T-helper 1 cell treated with Interleukin-12 subunit alpha and Interleukin-12 subunit beta and Interleukin-4 antibody, amounts not matched to agents 30 ng/mL and 1 ng/mL, for 36 hours (primary cell): ENCODE measurements at regions not wholly inside any gene's neighbourhood (a gene's known extent, or its start where the extent isn't known, plus 50 kb on each side); places are given as distances from the start of the nearest gene placed in this dataset.

Source experiments
- intact Hi-C: fragments of 100-400 bp; cut with micrococcal nuclease; formaldehyde crosslinking; loops from one replicate; pipeline ENCODE4 v1.15.1; 2024

- intact Hi-C loops: no loop called here
These were observed 193.9 kb downstream of the FIGN start for GRCh38 chr2:163541943-163542342.

DNA sequence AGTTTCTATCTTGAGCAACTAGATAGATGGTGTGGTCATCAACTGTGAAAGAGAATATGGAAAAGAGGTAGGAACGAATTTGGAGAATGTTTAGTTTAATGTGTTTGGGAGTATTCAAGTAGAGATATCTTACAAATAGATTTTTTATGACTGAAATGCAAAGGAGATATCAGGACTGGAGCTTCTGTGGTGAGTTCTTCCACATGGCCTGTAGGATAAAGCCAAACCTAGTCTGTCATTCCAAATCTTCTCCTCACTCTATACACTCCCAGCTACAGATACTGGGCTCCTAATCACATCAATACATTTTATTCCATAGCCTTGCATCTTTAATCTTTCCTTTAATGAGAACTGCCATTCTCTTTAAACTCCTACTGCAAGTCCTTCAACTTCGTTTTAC lies 194.3 kb downstream of the FIGN start:
- intact Hi-C loops: no loop called here

DNA sequence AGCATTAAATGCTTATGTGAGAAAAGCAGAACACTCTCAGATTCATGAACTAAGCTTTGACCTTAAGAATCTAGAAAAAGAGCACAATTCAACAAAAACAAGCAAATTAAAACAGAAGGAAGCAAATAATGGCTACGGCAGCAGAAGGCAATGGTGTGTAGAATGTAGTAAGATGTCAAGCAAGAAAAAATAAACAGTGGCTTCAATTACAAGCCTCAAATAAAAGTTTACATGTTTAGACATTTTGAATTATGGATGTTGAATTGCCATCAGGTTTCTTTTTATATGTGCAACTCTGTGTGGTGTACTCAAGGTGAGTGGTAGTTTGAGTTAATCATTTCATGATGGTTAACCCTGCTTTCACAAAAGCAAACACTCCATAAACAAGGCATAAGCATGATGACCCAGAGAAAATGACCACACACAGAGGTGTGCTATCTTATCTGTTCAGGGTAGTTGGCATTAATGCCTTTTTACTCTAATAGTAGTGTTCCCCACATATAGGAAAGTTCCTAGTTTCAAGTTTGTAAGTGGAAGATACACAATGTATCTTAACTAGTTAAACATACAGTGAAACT lies 207.1 kb downstream of the FIGN start:
- intact Hi-C loops: no loop called here

DNA sequence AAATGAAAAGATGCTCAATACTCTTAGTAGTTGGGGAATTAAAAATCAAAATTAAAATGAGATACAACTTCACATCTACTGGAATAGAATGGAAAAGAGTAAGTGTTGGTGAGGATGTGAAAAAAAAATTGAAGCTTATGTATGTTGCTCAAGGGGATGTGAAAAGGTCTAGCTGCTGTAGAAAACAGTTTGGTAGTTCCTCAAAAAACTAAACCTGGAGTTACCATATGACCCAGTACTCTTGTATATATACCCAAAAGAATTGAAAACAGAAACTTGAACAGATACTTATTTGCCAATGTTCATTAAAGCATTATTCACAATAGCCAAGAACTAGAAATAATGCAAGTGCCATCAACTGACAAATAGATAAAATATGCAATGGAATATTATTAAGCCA lies 208.4 kb downstream of the FIGN start:
- intact Hi-C loops: no loop called here

GRCh38 chr2:163518762-163519161 lies 217.0 kb downstream of the FIGN start:
- intact Hi-C loops: no loop called here

GRCh38 chr2:163515836-163516235 lies 220.0 kb downstream of the FIGN start:
- intact Hi-C loops: no loop called here

GRCh38 chr2:163505281-163505680 lies 230.5 kb downstream of the FIGN start:
- intact Hi-C loops: no loop called here

- intact Hi-C loops: no loop called here
These were observed 242.2 kb downstream of the FIGN start for GRCh38 chr2:163493359-163494298.

DNA sequence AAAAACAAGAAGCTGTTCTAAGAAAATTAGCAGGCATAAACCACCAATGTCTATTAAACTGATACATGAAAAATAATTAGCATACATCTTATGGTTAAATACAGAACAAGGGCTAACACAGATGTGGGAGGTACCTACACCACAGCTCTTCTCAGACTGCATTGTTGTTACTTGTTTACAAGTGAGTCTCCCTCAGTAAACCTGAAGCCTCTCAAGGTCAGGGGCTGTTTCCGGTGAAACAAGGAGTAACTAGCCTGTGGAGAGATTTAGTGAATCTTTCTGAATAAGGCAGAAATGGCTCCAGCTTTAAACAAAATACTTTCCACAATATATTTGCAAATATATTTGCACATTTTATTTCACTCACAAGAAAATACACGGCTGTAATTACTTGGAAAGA lies 244.0 kb downstream of the FIGN start:
- intact Hi-C loops: no loop called here

GRCh38 chr2:163490281-163490680 lies 245.5 kb downstream of the FIGN start:
- intact Hi-C loops: no loop called here

GRCh38 chr2:163481515-163481914 lies 254.3 kb downstream of the FIGN start:
- intact Hi-C loops: no loop called here

DNA sequence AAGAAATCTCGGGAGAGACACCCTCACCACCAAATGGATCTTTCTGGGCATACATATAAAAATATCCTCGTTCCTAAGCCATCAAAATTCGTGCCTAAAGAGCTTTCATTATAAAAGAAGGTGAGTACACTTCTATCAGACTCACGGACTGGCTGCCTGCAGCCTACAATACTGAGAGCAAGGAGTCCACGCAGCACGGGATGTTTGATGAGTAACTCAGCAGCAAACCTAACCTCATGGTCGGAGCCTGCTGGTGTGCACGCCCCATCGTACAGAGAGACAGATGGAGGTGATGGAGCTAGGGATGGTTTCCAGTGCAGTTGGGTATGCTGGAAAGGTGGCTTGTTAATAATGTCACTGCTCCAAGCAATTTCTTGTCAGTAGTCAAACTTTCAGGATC lies 256.2 kb downstream of the FIGN start:
- intact Hi-C loops: no loop called here

GRCh38 chr2:163475815-163476214 lies 260.0 kb downstream of the FIGN start:
- intact Hi-C loops: no loop called here

DNA sequence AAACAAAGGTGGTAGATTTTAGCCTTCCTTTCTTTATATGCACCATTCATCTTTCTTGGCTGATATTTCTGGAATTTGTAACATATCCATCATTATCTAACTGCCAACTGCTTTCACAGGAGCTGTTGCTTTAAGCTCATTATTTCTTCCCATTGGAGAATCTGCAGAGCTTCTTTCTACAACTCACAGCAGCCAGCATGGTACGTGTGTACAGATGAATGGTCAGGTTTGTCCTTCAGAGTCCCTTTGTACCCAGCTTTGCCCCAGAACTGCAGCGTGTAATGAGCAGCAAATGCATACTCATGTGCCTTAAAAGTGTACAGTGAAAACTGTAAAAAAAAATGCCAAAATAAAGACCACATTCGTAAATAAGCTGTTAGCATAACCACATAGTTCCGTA lies 260.9 kb downstream of the FIGN start:
- intact Hi-C loops: no loop called here

GRCh38 chr2:163474319-163474744 lies 261.5 kb downstream of the FIGN start:
- intact Hi-C loops: no loop called here

- intact Hi-C loops: no loop called here
These were observed 263.9 kb downstream of the FIGN start for GRCh38 chr2:163471947-163472346.

DNA sequence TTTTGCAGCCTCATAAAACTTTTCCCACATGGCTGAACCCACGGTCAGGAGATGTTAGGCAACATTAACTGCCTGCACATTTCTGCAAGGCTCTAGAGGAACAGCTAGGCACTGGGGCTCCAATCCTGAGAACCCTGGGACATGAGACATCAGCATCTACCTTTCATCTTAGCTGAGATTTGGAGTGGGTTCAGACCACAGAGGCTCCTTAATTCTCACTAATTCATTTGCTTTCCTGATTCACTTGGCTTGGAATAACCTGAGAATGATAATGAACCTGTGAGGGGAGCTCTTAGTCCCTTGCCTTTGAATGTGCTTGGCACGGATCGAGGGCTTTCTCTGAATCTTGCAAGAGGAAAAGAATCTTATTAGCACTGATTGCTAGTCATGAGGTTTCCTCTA lies 266.2 kb downstream of the FIGN start:
- intact Hi-C loops: no loop called here

DNA sequence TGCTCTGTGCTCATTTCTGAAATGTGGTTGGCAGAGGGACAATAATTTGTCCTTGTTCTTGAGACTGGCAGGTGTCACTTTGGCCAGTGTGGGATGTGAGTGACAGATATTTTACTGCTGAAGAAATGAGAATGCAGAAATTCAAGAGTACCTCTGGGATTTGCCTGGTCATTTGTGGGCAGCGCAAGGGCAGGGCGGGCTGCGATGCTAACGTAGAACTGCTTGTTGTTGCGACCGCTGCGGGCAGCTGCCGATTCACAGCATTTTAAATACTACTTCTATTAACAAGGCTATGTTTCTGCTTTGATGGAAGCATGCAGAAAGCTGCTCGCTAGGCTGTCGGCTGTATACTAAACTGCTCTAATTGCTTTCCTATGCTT lies 268.6 kb downstream of the FIGN start:
- intact Hi-C loops: no loop called here

GRCh38 chr2:163466331-163467250 lies 269.2 kb downstream of the FIGN start:
- intact Hi-C loops: no loop called here

DNA sequence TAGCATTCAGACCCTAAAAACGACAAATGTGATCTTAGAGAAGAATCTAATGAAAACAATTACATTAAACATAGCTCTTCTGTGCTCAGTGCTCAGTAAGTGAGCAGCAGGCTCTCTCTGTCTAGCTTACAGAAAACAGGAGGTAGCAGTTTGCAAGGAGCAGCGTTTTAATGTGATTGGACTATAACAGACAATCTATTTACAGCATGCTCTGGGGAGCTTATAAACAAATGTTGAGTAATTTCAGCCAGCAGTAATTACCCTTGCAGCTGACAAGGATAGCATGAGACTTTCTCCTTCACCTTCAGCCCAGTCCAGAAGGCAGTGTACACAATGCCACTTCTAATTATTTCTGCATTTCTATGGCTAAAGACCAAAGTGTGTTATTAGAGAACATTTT lies 270.4 kb downstream of the FIGN start:
- intact Hi-C loops: no loop called here

DNA sequence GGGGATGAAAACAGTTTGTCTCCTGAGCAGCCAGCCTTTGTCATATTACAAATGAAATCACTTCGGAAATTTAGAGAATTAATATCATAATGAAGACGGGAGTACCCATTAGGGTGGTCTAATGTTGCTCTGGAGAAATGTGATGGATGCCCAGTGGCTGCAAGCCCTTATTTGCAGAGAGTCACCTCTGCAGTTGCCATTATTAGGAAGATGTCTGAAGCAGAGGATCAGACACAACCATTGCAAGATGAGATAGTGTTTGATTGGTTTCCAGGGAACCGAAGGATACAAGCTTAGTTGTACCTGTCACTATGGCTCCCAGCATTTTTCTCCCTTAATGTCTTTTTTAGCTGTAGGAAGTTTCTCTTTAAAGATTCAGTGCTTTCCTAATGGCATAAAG lies 272.4 kb downstream of the FIGN start:
- intact Hi-C loops: no loop called here

GRCh38 chr2:163462993-163463392 lies 272.8 kb downstream of the FIGN start:
- intact Hi-C loops: no loop called here
